ENCODE measurements at regions not wholly inside any gene's neighbourhood (a gene's known extent, or its start where the extent isn't known, plus 50 kb on each side); places are given as distances from the start of the nearest gene placed in this dataset.

GRCh38 chr10:33837736-33838135 lies 503.3 kb upstream of the NRP1 start:
- TF ChIP-seq CTCF (IDR thresholded peaks at IDR 0.05; ENCODE audit: insufficient read depth, low read length) (no peak), REST (IDR thresholded peaks at IDR 0.05; ENCODE audit: insufficient replicate concordance, low read depth) (no peak), POLR2AphosphoS5 (IDR thresholded peaks at IDR 0.05; ENCODE audit: low read depth) (no peak), SPI1 (IDR thresholded peaks at IDR 0.05; ENCODE audit: borderline replicate concordance, low read depth) (no peak), GABPA (IDR thresholded peaks at IDR 0.05; ENCODE audit: low read depth) (no peak)

All from HL-60 (cell line).